Psoas muscle (tissue), 7 donors: ENCODE measurements at regions not wholly inside any gene's neighbourhood (a gene's known extent, or its start where the extent isn't known, plus 50 kb on each side); places are given as distances from the start of the nearest gene placed in this dataset.

Experiments used
- ATAC-seq, 4 donors: fragments of 200-7000 bp; cut with Tn5 transposase; one replicate each; pipeline ENCODE4 v1.9.1; 2020; ENCODE audit warnings: moderate library complexity in 3 of 4, mild to moderate bottlenecking in 2 of 4
- DNase-seq, 2 donors: peaks; one replicate each; pipeline ENCODE4 v3.0.0-alpha.2; 2020
- H3K27ac ChIP-seq: fragments of 200-600 bp; one replicate; pipeline ENCODE4 v1.8.0; 2022
- H3K27me3 ChIP-seq, 3 donors: fragments of 200-600 bp in 1 of 3; one replicate each; pipeline versions ENCODE4 v1.6.1 to v1.8.0; 2013 to 2022; ENCODE audit warnings: low read length in 2 of 3, mild to moderate bottlenecking in 2 of 3, moderate library complexity in 1 of 3; ENCODE audit not compliant: insufficient read depth in 3 of 3
- H3K36me3 ChIP-seq, 2 donors: fragments of 200-600 bp in 1 of 2; one replicate each; pipeline versions ENCODE4 v1.6.1 to v1.8.0; 2013 to 2022; ENCODE audit warnings: low read depth in 1 of 2, mild to moderate bottlenecking in 1 of 2, moderate library complexity in 1 of 2; ENCODE audit not compliant: insufficient read depth in 1 of 2
- H3K4me1 ChIP-seq: fragments of 200-600 bp; one replicate; pipeline ENCODE4 v1.8.0; 2022
- H3K4me3 ChIP-seq: fragments of 200-600 bp; one replicate; pipeline ENCODE4 v1.8.0; 2022; ENCODE audit warnings: mild to moderate bottlenecking
- H3K9me3 ChIP-seq: fragments of 200-600 bp; one replicate; pipeline ENCODE4 v1.8.0; 2022
- WGBS, 3 donors: extraction: QIAGEN DNeasy Blood & Tissue Kit; methylation state at CpG; one replicate each; pipeline versions ENCODE4 v1.1.6 to v1.1.7; 2013; 5-methylcytosine and 5-hydroxymethylcytosine counted together
- intact Hi-C, 2 donors: fragments of 100-400 bp; cut with DNase I; formaldehyde crosslinking; loops; one replicate each; pipeline versions ENCODE4 v1.11.0 to v1.14.2; 2022
- TF ChIP-seq, protein P1 (sequence below): fragments of 200-600 bp; IDR thresholded peaks from one replicate; pipeline ENCODE4 v1.8.0; 2022; ENCODE audit warnings: antibody characterized with exemption
- donor health status: healthy with polysubstance abuse.
- donor health status: DM: no; HTN: no; CAD: no; lungs with moderate emphysema.
- donor health status: Bipolar disorder and iron deficiency.
- donor health status: healthy.
- donor health status: DM: yes; HTN: yes; CAD: no.
- donor health status: DM: no; HTN: no; CAD: no.
- donor health status: DM: yes; HTN: yes; CAD: no.

GRCh38 chr1:55381491-55381890 is 166.3 kb upstream of the USP24 start:
- TF ChIP-seq, protein P1, sequence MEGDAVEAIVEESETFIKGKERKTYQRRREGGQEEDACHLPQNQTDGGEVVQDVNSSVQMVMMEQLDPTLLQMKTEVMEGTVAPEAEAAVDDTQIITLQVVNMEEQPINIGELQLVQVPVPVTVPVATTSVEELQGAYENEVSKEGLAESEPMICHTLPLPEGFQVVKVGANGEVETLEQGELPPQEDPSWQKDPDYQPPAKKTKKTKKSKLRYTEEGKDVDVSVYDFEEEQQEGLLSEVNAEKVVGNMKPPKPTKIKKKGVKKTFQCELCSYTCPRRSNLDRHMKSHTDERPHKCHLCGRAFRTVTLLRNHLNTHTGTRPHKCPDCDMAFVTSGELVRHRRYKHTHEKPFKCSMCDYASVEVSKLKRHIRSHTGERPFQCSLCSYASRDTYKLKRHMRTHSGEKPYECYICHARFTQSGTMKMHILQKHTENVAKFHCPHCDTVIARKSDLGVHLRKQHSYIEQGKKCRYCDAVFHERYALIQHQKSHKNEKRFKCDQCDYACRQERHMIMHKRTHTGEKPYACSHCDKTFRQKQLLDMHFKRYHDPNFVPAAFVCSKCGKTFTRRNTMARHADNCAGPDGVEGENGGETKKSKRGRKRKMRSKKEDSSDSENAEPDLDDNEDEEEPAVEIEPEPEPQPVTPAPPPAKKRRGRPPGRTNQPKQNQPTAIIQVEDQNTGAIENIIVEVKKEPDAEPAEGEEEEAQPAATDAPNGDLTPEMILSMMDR = no peak
- H3K27me3 ChIP-seq = no peaks in the 10 kb centered on the region
- no peak overlapping the region for H3K27ac ChIP-seq
- H3K4me1 ChIP-seq = no peaks in the 10 kb centered on the region
- no peaks in the 10 kb centered on the region for H3K36me3 ChIP-seq
- intact Hi-C loops = no loop called here
- H3K4me3 ChIP-seq = no peak overlapping the region
- H3K9me3 ChIP-seq = no peaks in the 10 kb centered on the region
- DNase-seq (no peak), ATAC-seq (no peak)
- 92 to 98% (median 97%) methylated on average over 5 of the region's 5 CpGs for WGBS, 3 donors

- no peak overlapping the region for H3K27ac ChIP-seq
- no peaks in the 10 kb centered on the region for H3K4me1 ChIP-seq
- no peak overlapping the region for H3K4me3 ChIP-seq
- H3K9me3 ChIP-seq = no peaks in the 10 kb centered on the region
- no peaks in the 10 kb centered on the region for H3K27me3 ChIP-seq
- ATAC-seq = peak in 3 of 4 donors; percentile 34 to 76 (median 62)
- no peaks in the 10 kb centered on the region for H3K36me3 ChIP-seq
- intact Hi-C loops = no loop called here
- 66 to 73% (median 73%) methylated on average over 4 of the region's 4 CpGs for WGBS, 3 donors
- TF ChIP-seq, protein P1 = no peak
- peak; percentile 38 to 79 for DNase-seq
Measured at GRCh38 chr1:55380355-55380970, 165.3 kb upstream of the USP24 start.

- no peaks in the 10 kb centered on the region for H3K9me3 ChIP-seq
- no peaks in the 10 kb centered on the region for H3K36me3 ChIP-seq
- intact Hi-C loops = no loop called here
- no peak for DNase-seq
- WGBS, 3 donors = 60 to 67% (median 64%) methylated on average over 10 of the region's 10 CpGs
- ATAC-seq = no peak
- H3K4me3 ChIP-seq = no peak overlapping the region
- H3K4me1 ChIP-seq = no peaks in the 10 kb centered on the region
- H3K27me3 ChIP-seq = no peaks in the 10 kb centered on the region
- TF ChIP-seq, protein P1 = peak; percentile 22
- H3K27ac ChIP-seq = no peak overlapping the region
Measured at GRCh38 chr1:55378582-55378981, 163.4 kb upstream of the USP24 start.

DNA sequence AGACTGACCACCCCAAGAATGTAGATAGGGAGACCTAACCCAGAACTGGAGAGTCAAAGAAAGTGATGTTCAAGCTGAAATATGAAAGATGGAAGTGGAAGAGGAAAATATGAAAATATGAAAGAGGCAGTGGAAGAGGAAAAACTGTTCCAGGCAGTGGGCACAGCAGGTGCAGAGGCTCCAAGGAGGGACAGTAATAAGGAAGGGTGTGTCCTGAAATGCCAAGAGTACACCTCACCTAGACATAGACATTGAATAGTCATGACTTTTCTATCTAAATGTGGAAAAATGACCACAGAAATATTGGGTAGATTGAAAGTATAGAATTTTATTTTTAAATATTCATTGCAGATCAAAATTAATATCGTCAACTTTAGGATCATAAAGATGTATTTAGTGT is 161.7 kb upstream of the USP24 start:
- DNase-seq (no peak), ATAC-seq (no peak)
- Histone ChIP-seq H3K36me3 (no peaks in the 10 kb centered on the region), H3K4me1 (no peaks in the 10 kb centered on the region), H3K27ac (no peak overlapping the region), H3K4me3 (no peak overlapping the region), H3K27me3 (no peaks in the 10 kb centered on the region), H3K9me3 (no peaks in the 10 kb centered on the region)
- 98 to 100% (median 100%) methylated on average over 1 of the region's 1 CpG for WGBS, 3 donors
- intact Hi-C loops = loop anchor here in 1 of 2 donors (2.0 kb wide), 1 partner anchor 1206 kb away; no protein-coding TSS in a partner anchor
- TF ChIP-seq, protein P1 = no peak
